ENCODE measurements at regions not wholly inside any gene's neighbourhood (a gene's known extent, or its start where the extent isn't known, plus 50 kb on each side); places are given as distances from the start of the nearest gene placed in this dataset.

GRCh38 chr2:176471949-176472348 is 202.7 kb downstream of the MTX2 start:
- DNase-seq, result no peak

- DNase-seq, result peak; percentile 5
Measured at GRCh38 chr2:176473177-176473576, 203.9 kb downstream of the MTX2 start.

GRCh38 chr2:176473851-176474250 is 204.6 kb downstream of the MTX2 start:
- DNase-seq, result no peak

- no peak for DNase-seq
Measured at GRCh38 chr2:176477336-176477735, 208.1 kb downstream of the MTX2 start.

GRCh38 chr2:176479961-176480360 is 210.7 kb downstream of the MTX2 start:
- no peak for DNase-seq

GRCh38 chr2:176482107-176482506 is 212.9 kb downstream of the MTX2 start:
- no peak for DNase-seq

- DNase-seq, result no peak
Measured at GRCh38 chr2:176483476-176483875, 214.2 kb downstream of the MTX2 start.

GRCh38 chr2:176483901-176484568 is 214.8 kb downstream of the MTX2 start:
- no peak for DNase-seq

- DNase-seq, result no peak
Measured at GRCh38 chr2:176484838-176485237, 215.6 kb downstream of the MTX2 start.

GRCh38 chr2:176488431-176488830 is 219.2 kb downstream of the MTX2 start:
- no peak for DNase-seq

GRCh38 chr2:176490061-176490861 is 221.0 kb downstream of the MTX2 start:
- no peak for DNase-seq

GRCh38 chr2:176491172-176491904 is 222.1 kb downstream of the MTX2 start:
- DNase-seq, result peak; percentile 33

- no peak for DNase-seq
Measured at GRCh38 chr2:176492583-176492982, 223.3 kb downstream of the MTX2 start.

- no peak for DNase-seq
Measured at GRCh38 chr2:176493226-176493825, 224.1 kb downstream of the MTX2 start.

GRCh38 chr2:176493909-176494308 is 224.7 kb downstream of the MTX2 start:
- no peak for DNase-seq

GRCh38 chr2:176494949-176495353 is 225.7 kb downstream of the MTX2 start:
- DNase-seq, result peak; percentile 90

- DNase-seq, result no peak
Measured at GRCh38 chr2:176495826-176496225, 226.6 kb downstream of the MTX2 start.

GRCh38 chr2:176496761-176497160 is 227.5 kb downstream of the MTX2 start:
- no peak for DNase-seq

- DNase-seq, result no peak
Measured at GRCh38 chr2:176500901-176501300, 231.7 kb downstream of the MTX2 start.

GRCh38 chr2:176501617-176502016 is 232.4 kb downstream of the MTX2 start:
- no peak for DNase-seq

- DNase-seq, result no peak
Measured at GRCh38 chr2:176502619-176503018, 233.4 kb downstream of the MTX2 start.

- no peak for DNase-seq
Measured at GRCh38 chr2:176503776-176504175, 234.5 kb downstream of the MTX2 start.

- DNase-seq, result no peak
Measured at GRCh38 chr2:176504440-176504839, 235.2 kb downstream of the MTX2 start.

Data from hematopoietic multipotent progenitor cell treated with erythropoietin and hydrocortisone succinate and interleukin-3 and kit ligand, for 4 days (in vitro differentiated cells).